ENCODE measurements at regions not wholly inside any gene's neighbourhood (a gene's known extent, or its start where the extent isn't known, plus 50 kb on each side); places are given as distances from the start of the nearest gene placed in this dataset.

DNA sequence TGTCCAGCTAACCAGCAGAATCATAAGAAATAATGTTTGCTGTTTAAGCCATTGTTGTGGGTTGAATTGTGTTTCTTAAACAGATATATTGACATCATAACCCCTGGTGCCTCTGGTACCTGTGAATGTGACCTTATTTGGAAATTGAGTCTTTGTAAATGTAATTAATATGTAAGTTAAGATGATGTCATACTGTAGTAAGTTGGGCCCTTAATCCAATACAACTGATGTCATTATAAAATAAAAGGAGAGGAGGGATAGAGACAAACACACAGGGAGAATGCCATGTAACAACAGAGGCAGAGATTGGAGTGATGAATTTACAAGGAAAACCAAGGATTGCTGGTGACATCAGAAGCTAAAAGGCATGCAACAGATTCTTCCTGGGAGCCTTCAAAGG is 141.4 kb downstream of the ZIC3 start:
- TF ChIP-seq, protein P1, sequence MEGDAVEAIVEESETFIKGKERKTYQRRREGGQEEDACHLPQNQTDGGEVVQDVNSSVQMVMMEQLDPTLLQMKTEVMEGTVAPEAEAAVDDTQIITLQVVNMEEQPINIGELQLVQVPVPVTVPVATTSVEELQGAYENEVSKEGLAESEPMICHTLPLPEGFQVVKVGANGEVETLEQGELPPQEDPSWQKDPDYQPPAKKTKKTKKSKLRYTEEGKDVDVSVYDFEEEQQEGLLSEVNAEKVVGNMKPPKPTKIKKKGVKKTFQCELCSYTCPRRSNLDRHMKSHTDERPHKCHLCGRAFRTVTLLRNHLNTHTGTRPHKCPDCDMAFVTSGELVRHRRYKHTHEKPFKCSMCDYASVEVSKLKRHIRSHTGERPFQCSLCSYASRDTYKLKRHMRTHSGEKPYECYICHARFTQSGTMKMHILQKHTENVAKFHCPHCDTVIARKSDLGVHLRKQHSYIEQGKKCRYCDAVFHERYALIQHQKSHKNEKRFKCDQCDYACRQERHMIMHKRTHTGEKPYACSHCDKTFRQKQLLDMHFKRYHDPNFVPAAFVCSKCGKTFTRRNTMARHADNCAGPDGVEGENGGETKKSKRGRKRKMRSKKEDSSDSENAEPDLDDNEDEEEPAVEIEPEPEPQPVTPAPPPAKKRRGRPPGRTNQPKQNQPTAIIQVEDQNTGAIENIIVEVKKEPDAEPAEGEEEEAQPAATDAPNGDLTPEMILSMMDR (conservative IDR thresholded peaks at IDR 0.05; ENCODE audit: low read depth, low read length): no peak
- DNase-seq (ENCODE audit: low read depth): no peak
- H3K4me3 ChIP-seq (ENCODE audit: low read depth, low read length): no peak overlapping the region

DNA sequence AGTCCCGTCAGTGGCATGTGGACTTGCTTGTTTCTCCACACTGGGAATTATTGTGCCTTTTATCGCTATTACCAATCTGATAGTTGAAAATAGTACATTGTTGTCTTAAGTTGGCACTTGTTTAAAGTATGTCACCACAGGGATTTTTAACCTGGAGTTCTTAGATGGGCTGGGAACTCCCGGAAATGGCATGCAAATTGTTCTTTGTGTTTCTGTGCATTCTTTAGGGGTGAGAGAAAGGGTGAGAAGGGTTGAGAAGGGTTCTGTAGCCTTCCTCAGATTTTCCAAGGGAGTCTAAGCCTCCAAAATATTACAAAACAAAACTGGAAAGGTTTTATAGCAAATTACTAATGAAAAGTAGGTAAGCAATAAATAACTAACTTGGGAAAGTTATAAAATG is 176.9 kb downstream of the ZIC3 start:
- TF ChIP-seq, protein P1 (conservative IDR thresholded peaks at IDR 0.05; ENCODE audit: low read depth, low read length): no peak
- H3K4me3 ChIP-seq (ENCODE audit: low read depth, low read length): no peak overlapping the region
- DNase-seq (ENCODE audit: low read depth): no peak

DNA sequence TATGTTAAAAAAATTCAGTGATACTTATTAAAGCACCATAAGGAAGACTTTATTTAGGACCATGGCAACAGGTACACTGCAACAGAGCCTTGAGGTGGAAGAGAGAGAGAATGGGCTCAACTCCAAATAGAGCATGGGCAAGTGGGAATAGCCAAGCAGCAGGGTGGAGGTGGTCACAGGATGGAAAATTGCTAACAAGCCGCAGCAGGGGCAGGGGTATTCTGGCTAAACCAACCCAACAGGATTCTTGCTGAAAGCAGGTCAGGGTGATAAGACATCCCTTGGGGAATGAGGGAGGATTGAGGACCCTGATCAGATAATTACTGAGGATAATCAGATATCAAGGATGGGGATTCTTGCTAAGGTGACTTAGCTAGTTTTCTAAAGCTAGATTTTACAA is 177.5 kb downstream of the ZIC3 start:
- TF ChIP-seq, protein P1 (conservative IDR thresholded peaks at IDR 0.05; ENCODE audit: low read depth, low read length): no peak
- DNase-seq (ENCODE audit: low read depth): no peak
- no peak overlapping the region for H3K4me3 ChIP-seq (ENCODE audit: low read depth, low read length)

DNA sequence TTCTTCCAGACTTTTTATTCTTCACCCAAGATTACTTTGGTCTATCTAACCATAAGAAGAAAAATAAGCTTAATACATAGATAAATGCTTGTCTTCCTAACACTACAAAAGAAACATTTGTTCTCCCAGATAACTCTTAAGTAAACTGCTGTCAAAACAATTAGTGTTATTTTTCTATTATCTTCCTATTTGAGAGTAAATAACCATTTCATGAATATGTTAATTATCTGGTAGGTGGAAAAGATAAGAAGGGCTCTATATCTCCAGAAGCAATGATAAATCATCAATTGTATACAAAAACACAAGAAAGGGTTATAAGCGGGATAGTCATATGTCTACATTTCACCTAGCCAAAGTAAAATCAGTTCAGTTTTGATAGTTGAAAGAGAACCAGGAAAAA is 180.4 kb downstream of the ZIC3 start:
- H3K4me3 ChIP-seq (ENCODE audit: low read depth, low read length): no peak overlapping the region
- DNase-seq (ENCODE audit: low read depth): no peak
- TF ChIP-seq, protein P1 (conservative IDR thresholded peaks at IDR 0.05; ENCODE audit: low read depth, low read length): no peak

DNA sequence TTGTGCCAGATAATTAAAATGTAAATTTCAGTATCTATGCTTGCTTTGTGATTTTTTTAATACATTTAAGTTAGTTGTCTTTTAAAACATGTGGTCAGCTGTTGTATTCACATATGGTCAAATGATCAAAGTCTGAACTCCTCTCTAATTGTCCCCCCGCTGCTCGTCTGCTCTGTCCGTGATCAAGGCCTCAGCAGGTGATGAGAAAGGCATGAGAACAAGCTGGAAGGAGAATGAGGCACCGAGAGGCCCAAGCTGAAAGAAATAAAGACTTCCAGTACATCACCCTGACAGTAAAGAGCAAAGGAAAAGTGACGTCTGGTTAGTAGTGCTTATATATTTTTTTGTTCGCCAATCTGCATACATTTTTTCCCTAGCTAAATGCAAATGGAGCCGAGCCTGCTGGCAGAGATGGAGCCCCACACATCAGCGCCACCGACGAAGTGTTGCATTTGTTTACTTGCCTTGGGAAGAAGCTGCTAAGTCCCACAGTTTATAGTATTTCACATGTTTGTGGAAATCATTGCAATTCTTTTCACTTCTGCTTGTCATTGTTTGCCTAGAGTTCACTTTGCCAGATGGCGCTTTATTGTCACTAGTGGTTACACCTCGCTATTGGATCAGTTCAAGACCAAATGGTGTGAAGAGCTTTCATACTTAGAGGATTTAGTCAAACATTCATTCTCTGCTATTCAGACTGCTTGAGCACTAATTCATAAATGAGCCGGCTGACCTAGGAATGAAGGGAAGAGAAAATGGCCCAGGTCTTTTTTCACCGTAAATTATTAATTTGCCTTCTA is 181.5 kb downstream of the ZIC3 start:
- TF ChIP-seq, protein P1 (conservative IDR thresholded peaks at IDR 0.05; ENCODE audit: low read depth, low read length): no peak
- H3K4me3 ChIP-seq (ENCODE audit: low read depth, low read length): no peak overlapping the region
- no peak for DNase-seq (ENCODE audit: low read depth)

DNA sequence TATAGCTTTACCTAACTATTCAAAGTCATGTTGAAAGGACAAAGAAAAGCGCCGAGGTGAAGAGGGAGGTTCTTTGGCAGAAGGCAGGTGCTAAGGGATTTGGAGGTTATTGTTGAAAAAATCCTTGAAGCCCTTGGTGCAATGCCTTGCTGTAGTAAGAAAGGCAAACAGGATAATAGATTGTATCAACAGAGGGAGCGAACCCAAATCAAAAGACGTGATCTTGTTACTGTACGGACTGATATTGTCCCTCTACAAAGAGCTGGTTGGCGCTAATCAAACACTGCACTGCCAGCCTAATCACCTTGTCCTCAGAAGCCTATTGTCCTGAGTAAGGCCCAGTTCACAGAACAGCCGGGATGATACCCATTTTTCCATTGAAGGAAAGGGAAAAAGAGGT is 182.9 kb downstream of the ZIC3 start:
- TF ChIP-seq, protein P1 (conservative IDR thresholded peaks at IDR 0.05; ENCODE audit: low read depth, low read length): no peak
- no peak overlapping the region for H3K4me3 ChIP-seq (ENCODE audit: low read depth, low read length)
- no peak for DNase-seq (ENCODE audit: low read depth)

DNA sequence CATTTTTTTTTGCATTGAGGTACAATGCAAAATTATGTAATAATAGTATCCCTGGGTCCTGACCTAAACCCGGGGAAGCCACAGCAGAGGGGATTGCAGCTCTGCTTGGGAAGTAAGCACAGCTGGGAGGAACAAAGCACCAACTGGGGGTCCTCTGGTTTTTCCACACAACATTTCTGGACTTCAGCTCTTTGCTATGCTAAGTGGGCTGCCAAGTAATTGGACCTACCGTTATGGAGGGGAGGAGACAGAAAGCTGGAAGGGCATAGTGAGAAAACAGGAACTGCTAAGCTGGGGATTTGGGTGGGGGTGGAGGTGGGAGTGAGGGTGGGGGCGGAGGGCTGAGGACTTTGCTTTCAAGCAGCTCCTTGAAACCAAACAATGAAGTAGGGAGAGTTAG is 183.3 kb downstream of the ZIC3 start:
- H3K4me3 ChIP-seq (ENCODE audit: low read depth, low read length): no peak overlapping the region
- TF ChIP-seq, protein P1 (conservative IDR thresholded peaks at IDR 0.05; ENCODE audit: low read depth, low read length): no peak
- no peak for DNase-seq (ENCODE audit: low read depth)

Data from choroid plexus epithelial cell (primary cell).